GM12878 (cell line): ENCODE measurements at regions not wholly inside any gene's neighbourhood (a gene's known extent, or its start where the extent isn't known, plus 50 kb on each side); places are given as distances from the start of the nearest gene placed in this dataset.

Source experiments
- ATAC-seq: fragments of 200-7000 bp; cut with Tn5 transposase; 3 replicates; pipeline ENCODE4 v1.9.1; 2020; ENCODE audit warnings: mild to moderate bottlenecking, moderate library complexity
- BruUV-seq: library from RNA; stranded (reverse); fragments of 400-500 nt; replicated peaks from 2 replicates; lab custom pipeline; 2021; lab: Mats Ljungman, UMichigan
- CTCF ChIA-PET: fragments of 300-600 bp; sonication (Branson Sonifier 250); formaldehyde crosslinking; extraction: SDS; loops from one replicate; lab custom pipeline; 2021; ENCODE audit warnings: inconsistent platforms; lab: Yijun Ruan, JAX
- POLR2A ChIA-PET: fragments of 350-600 bp; formaldehyde crosslinking; extraction: SDS; loops from one replicate; lab custom pipeline; 2021; ENCODE audit warnings: inconsistent platforms; lab: Charles Lee
- RAD21 ChIA-PET: fragments of 300-600 bp; sonication (Branson Sonifier 250); formaldehyde crosslinking; loops from one replicate; lab custom pipeline; 2023; ENCODE audit warnings: antibody characterized with exemption; ENCODE audit not compliant: unreplicated experiment; lab: Charles Lee
- SMC1A ChIA-PET: fragments of 300-600 bp; sonication (Branson Sonifier 250); formaldehyde crosslinking; loops from one replicate; lab custom pipeline; 2023; ENCODE audit not compliant: unreplicated experiment, uncharacterized antibody; lab: Charles Lee
- DNase-seq: peaks from one replicate; pipeline ENCODE4 v3.0.0-alpha.2; 2011; ENCODE audit warnings: low read depth, low spot score
- FAIRE-seq: peaks from 3 replicates; lab custom pipeline; 2011; peaks lifted over from hg19 to GRCh38; lab: Jason Lieb, UNC
- H2AFZ ChIP-seq: 2 replicates; pipeline ENCODE4 v1.6.0; 2011; ENCODE audit warnings: low read depth, low read length, control low read depth; ENCODE audit not compliant: control insufficient read depth
- H3K27ac ChIP-seq: 2 replicates; pipeline ENCODE4 v1.5.1; 2011; ENCODE audit warnings: control low read depth; ENCODE audit not compliant: control insufficient read depth, insufficient read depth
- H3K27me3 ChIP-seq, 2 experiments: replicated peaks in 1 of 2; 2 replicates each; pipeline versions ENCODE4 v1.6.0 to v1.6.1; 2011; ENCODE audit warnings: low read length in 1 of 2; ENCODE audit not compliant: control insufficient read depth in 2 of 2, insufficient read depth in 2 of 2
- H3K36me3 ChIP-seq, 2 experiments: 2 replicates each; pipeline ENCODE4 v1.5.1; 2011; ENCODE audit warnings: low read length in 1 of 2; ENCODE audit not compliant: control insufficient read depth in 2 of 2, insufficient read depth in 2 of 2
- H3K4me1 ChIP-seq: 2 replicates; pipeline ENCODE4 v1.6.1; 2011; ENCODE audit warnings: mild to moderate bottlenecking, low read length, moderate library complexity, mixed read lengths; ENCODE audit not compliant: control insufficient read depth, insufficient read depth
- H3K4me2 ChIP-seq: 2 replicates; pipeline ENCODE4 v1.6.0; 2011; ENCODE audit warnings: control low read depth; ENCODE audit not compliant: control insufficient read depth, insufficient read depth
- H3K4me3 ChIP-seq: fragments of 200-600 bp; sonication (generic); 2 replicates; pipeline ENCODE4 v1.5.1; 2016
- H3K79me2 ChIP-seq: 2 replicates; pipeline ENCODE4 v1.6.0; 2011; ENCODE audit warnings: low read length; ENCODE audit not compliant: control insufficient read depth, insufficient read depth
- H3K9ac ChIP-seq: 2 replicates; pipeline ENCODE4 v1.8.0; 2011; ENCODE audit warnings: low read length, control low read depth, mixed read lengths; ENCODE audit not compliant: control insufficient read depth, insufficient read depth
- H3K9me3 ChIP-seq: replicated peaks from 3 replicates; pipeline ENCODE4 v1.5.1; 2011; ENCODE audit warnings: mild to moderate bottlenecking, low read length; ENCODE audit not compliant: control insufficient read depth, insufficient read depth
- H4K20me1 ChIP-seq: 2 replicates; pipeline ENCODE4 v1.6.0; 2011; ENCODE audit not compliant: control insufficient read depth, insufficient read depth
- NR2C1 ChIP-seq: fragments of 450-650 bp; IDR thresholded peaks from 2 replicates; pipeline ENCODE4 v1.6.1; 2017; ENCODE audit warnings: antibody characterized with exemption, mild to moderate bottlenecking, moderate library complexity
- SREBF1 ChIP-seq: IDR thresholded peaks from 2 replicates; pipeline ENCODE4 v1.6.1; 2012; ENCODE audit warnings: mild to moderate bottlenecking, low read length
- WGBS: methylation state at CpG from one replicate; pipeline ENCODE4 v1.1.6; 2016; ENCODE audit warnings: low lambda C conversion rate; ENCODE audit not compliant: insufficient replicate concordance, insufficient coverage; ENCODE audit errors: missing lambda C conversion rate; 5-methylcytosine and 5-hydroxymethylcytosine counted together
- in situ Hi-C: fragments of 300-500 bp; cut with MboI; formaldehyde crosslinking; loops from 9 replicates; pipeline ENCODE4 v1.14.3; 2018; ENCODE audit warnings: mixed read lengths
- intact Hi-C: fragments of 100-400 bp; cut with micrococcal nuclease; formaldehyde crosslinking; loops from one replicate; pipeline ENCODE4 v1.14.2; 2022; ENCODE audit not compliant: unreplicated experiment
- TF ChIP-seq, protein P1 (sequence below): IDR thresholded peaks from 2 replicates; pipeline ENCODE4 v1.6.1; 2011; ENCODE audit warnings: low read depth, low read length, improper control_type of control experiment, borderline replicate concordance
- TF ChIP-seq, protein P2 (sequence below): IDR thresholded peaks from 2 replicates; pipeline ENCODE4 v1.6.1; 2011; ENCODE audit warnings: borderline replicate concordance, low read depth, mild to moderate bottlenecking, moderate library complexity, low read length; ENCODE audit not compliant: insufficient read depth, poor library complexity, severe bottlenecking
- TF ChIP-seq, protein P3 (sequence below): IDR thresholded peaks from 2 replicates; pipeline ENCODE4 v1.6.1; 2012; ENCODE audit warnings: low read length, inconsistent platforms

DNA sequence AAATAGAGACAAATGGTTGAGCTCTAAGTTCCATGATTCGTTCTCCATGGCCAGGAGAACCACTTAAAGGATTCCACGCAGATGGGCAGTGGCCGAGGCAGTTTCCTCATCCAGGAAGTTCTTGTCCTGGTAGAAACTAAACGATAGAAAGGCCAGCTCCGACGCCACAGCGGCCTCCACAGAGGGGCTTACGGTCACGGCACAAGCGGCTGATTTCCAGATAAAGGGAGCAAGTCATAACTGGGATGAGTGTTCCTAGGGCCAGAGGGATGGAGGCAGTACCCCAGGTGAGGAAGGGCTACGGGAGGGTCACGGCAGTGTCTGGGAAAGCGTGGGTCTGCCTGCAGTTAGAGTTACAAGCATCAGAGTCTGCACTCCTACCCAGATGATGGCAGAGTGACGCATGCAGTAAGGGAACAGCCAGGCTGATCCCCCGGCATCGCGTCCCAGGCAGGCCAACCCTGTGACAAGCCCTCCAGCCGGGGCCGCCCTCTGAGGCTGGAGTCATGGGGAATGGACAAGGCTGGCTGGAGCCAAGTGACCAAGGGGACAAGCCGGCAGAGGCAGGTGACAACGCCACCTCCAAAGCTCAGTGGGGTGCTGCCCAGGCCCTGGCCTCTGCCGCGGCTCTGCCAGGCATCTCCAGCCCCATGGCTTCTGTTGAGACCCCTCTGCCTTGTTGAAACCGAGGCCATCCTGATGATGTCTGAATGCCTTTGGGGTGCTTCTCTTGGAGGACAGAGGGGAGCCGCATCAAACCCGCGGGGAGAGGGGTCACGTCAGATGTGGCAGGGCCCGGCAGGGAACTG lies 475.1 kb downstream of the BRD1 start:
- H3K4me1 ChIP-seq: no peaks in the 10 kb centered on the region
- in situ Hi-C loops (no loop called here), intact Hi-C loops (no loop called here)
- ATAC-seq (no peak), FAIRE-seq (no peak)
- no peaks in the 10 kb centered on the region; a peak in 2 of 4 replicates for H3K27me3 ChIP-seq
- H3K9ac ChIP-seq: no peak overlapping the region
- CTCF ChIA-PET: no interaction called here
- BruUV-seq: no TSS peak
- H3K9me3 ChIP-seq: no peaks in the 10 kb centered on the region; the same call in 2 of the 3 replicates
- H2AFZ ChIP-seq: no peak overlapping the region
- TF ChIP-seq, protein P1, sequence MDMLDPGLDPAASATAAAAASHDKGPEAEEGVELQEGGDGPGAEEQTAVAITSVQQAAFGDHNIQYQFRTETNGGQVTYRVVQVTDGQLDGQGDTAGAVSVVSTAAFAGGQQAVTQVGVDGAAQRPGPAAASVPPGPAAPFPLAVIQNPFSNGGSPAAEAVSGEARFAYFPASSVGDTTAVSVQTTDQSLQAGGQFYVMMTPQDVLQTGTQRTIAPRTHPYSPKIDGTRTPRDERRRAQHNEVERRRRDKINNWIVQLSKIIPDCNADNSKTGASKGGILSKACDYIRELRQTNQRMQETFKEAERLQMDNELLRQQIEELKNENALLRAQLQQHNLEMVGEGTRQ: no peak
- TF ChIP-seq NR2C1 (no peak), SREBF1 (no peak)
- TF ChIP-seq, protein P2, sequence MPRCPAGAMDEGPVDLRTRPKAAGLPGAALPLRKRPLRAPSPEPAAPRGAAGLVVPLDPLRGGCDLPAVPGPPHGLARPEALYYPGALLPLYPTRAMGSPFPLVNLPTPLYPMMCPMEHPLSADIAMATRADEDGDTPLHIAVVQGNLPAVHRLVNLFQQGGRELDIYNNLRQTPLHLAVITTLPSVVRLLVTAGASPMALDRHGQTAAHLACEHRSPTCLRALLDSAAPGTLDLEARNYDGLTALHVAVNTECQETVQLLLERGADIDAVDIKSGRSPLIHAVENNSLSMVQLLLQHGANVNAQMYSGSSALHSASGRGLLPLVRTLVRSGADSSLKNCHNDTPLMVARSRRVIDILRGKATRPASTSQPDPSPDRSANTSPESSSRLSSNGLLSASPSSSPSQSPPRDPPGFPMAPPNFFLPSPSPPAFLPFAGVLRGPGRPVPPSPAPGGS: no peak
- TF ChIP-seq, protein P3, sequence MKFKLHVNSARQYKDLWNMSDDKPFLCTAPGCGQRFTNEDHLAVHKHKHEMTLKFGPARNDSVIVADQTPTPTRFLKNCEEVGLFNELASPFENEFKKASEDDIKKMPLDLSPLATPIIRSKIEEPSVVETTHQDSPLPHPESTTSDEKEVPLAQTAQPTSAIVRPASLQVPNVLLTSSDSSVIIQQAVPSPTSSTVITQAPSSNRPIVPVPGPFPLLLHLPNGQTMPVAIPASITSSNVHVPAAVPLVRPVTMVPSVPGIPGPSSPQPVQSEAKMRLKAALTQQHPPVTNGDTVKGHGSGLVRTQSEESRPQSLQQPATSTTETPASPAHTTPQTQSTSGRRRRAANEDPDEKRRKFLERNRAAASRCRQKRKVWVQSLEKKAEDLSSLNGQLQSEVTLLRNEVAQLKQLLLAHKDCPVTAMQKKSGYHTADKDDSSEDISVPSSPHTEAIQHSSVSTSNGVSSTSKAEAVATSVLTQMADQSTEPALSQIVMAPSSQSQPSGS: no peak
- TF ChIP-seq, all 136 proteins: peak for 0
- POLR2A ChIA-PET: no interaction called here
- RAD21 ChIA-PET: no interaction called here
- DNase-seq: no peak
- WGBS: 44% methylated on average over 29 of the region's 29 CpGs
- no peaks in the 10 kb centered on the region for H3K36me3 ChIP-seq
- no peak overlapping the region for H3K27ac ChIP-seq
- no peak overlapping the region for H3K4me3 ChIP-seq
- no peak overlapping the region for H3K4me2 ChIP-seq
- no peaks in the 10 kb centered on the region for H3K79me2 ChIP-seq
- H4K20me1 ChIP-seq: no peaks in the 10 kb centered on the region
- SMC1A ChIA-PET: no interaction called here
